ENCODE measurements at regions not wholly inside any gene's neighbourhood (a gene's known extent, or its start where the extent isn't known, plus 50 kb on each side); places are given as distances from the start of the nearest gene placed in this dataset.

- TF ChIP-seq EZH2 (IDR thresholded peaks at IDR 0.05; ENCODE audit: borderline replicate concordance, low read depth, low read length, severe bottlenecking) = no peak
- TF ChIP-seq, protein P1, sequence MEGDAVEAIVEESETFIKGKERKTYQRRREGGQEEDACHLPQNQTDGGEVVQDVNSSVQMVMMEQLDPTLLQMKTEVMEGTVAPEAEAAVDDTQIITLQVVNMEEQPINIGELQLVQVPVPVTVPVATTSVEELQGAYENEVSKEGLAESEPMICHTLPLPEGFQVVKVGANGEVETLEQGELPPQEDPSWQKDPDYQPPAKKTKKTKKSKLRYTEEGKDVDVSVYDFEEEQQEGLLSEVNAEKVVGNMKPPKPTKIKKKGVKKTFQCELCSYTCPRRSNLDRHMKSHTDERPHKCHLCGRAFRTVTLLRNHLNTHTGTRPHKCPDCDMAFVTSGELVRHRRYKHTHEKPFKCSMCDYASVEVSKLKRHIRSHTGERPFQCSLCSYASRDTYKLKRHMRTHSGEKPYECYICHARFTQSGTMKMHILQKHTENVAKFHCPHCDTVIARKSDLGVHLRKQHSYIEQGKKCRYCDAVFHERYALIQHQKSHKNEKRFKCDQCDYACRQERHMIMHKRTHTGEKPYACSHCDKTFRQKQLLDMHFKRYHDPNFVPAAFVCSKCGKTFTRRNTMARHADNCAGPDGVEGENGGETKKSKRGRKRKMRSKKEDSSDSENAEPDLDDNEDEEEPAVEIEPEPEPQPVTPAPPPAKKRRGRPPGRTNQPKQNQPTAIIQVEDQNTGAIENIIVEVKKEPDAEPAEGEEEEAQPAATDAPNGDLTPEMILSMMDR (IDR thresholded peaks at IDR 0.05; ENCODE audit: borderline replicate concordance, extremely low read depth, low read length, poor library complexity, severe bottlenecking) = no peak
These were observed 605.5 kb downstream of the HDGFL1 start for GRCh38 chr6:23174781-23175361.

Data from DND-41 (cell line).